Natural killer cell (primary cell): ENCODE measurements at regions not wholly inside any gene's neighbourhood (a gene's known extent, or its start where the extent isn't known, plus 50 kb on each side); places are given as distances from the start of the nearest gene placed in this dataset.

Experiments used
- ATAC-seq, 3 donors: fragments of 150-1000 bp in 2 of 3; fragments of 200-7000 bp in 1 of 3; cut with Tn5 transposase; 1 replicate in 1 of 3; 2 replicates in 2 of 3; pipeline ENCODE4 v1.10.0; 2021; ENCODE audit warnings: mild to moderate bottlenecking in 2 of 3, moderate library complexity in 2 of 3
- DNase-seq, 2 donors: peaks; one replicate each; pipeline versions ENCODE4 v3.0.0 to v3.0.0-alpha.2; 2013 to 2021; ENCODE audit warnings: mixed read lengths in 1 of 2
- H3K27ac ChIP-seq: one replicate; pipeline ENCODE4 v1.5.1; 2013; ENCODE audit warnings: mild to moderate bottlenecking, low read length
- H3K27me3 ChIP-seq: one replicate; pipeline ENCODE4 v1.6.1; 2013; ENCODE audit warnings: low read length; ENCODE audit not compliant: control insufficient read depth, insufficient read depth
- H3K36me3 ChIP-seq: one replicate; pipeline ENCODE4 v1.6.1; 2013; ENCODE audit warnings: low read length; ENCODE audit not compliant: control insufficient read depth, insufficient read depth
- H3K4me1 ChIP-seq: one replicate; pipeline ENCODE4 v1.6.1; 2013; ENCODE audit warnings: low read length; ENCODE audit not compliant: control insufficient read depth, insufficient read depth
- H3K4me3 ChIP-seq: one replicate; pipeline ENCODE4 v1.5.1; 2013; ENCODE audit warnings: low read length
- H3K9me3 ChIP-seq: one replicate; pipeline ENCODE4 v1.6.1; 2013; ENCODE audit warnings: low read length; ENCODE audit not compliant: control insufficient read depth, insufficient read depth
- H3K27ac Mint-ChIP-seq, 2 donors: one replicate each; pipeline ENCODE4 v1.8.0; 2022; ENCODE audit warnings: mild to moderate bottlenecking in 2 of 2, mixed read lengths in 2 of 2, moderate library complexity in 1 of 2
- H3K27me3 Mint-ChIP-seq, 2 donors: one replicate each; pipeline ENCODE4 v1.8.0; 2022; ENCODE audit warnings: low read depth in 2 of 2, mixed read lengths in 2 of 2
- H3K36me3 Mint-ChIP-seq: one replicate; pipeline ENCODE4 v1.8.0; 2022; ENCODE audit warnings: mixed read lengths
- H3K4me1 Mint-ChIP-seq, 2 donors: one replicate each; pipeline ENCODE4 v1.8.0; 2022; ENCODE audit warnings: mixed read lengths in 2 of 2
- H3K4me3 Mint-ChIP-seq: one replicate; pipeline ENCODE4 v1.8.0; 2022; ENCODE audit warnings: mild to moderate bottlenecking, moderate library complexity, mixed read lengths
- H3K9me3 Mint-ChIP-seq, 2 donors: one replicate each; pipeline ENCODE4 v1.8.0; 2022; ENCODE audit warnings: mixed read lengths in 2 of 2
- CTCF ChIP-seq: fragments of 200-600 bp; IDR thresholded peaks from one replicate; pipeline ENCODE4 v1.8.0; 2022; ENCODE audit warnings: antibody characterized with exemption
- whole genome bisulfite sequencing: methylation state at CpG from one replicate; pipeline ENCODE4 v1.1.7; 2013; ENCODE audit warnings: missing lambda C conversion rate; ENCODE audit not compliant: insufficient coverage; 5-methylcytosine and 5-hydroxymethylcytosine counted together
- intact Hi-C: fragments of 100-400 bp; cut with micrococcal nuclease; formaldehyde crosslinking; loops from one replicate; pipeline ENCODE4 v1.14.2; 2022

- no peak for TF ChIP-seq CTCF
Observed at GRCh38 chr20:12047838-12048432, 130.2 kb downstream of the BTBD3 start.

GRCh38 chr20:12049125-12049524, 131.4 kb downstream of the BTBD3 start:
- DNase-seq: no peak
- peaks cover 6 to 13% of the 10 kb centered on the region in 2 donors for H3K9me3 Mint-ChIP-seq
- H3K4me3 Mint-ChIP-seq: no peak overlapping the region
- intact Hi-C loops: loop anchor here (2.0 kb wide), 1 partner anchor 20 kb away; no protein-coding TSS in a partner anchor
- H3K27me3 Mint-ChIP-seq: no peaks in the 10 kb centered on the region
- H3K36me3 Mint-ChIP-seq: no peaks in the 10 kb centered on the region
- Histone ChIP-seq H3K27me3 (no peaks in the 10 kb centered on the region), H3K4me1 (peaks cover 14% of the 10 kb centered on the region), H3K4me3 (no peak overlapping the region), H3K9me3 (no peaks in the 10 kb centered on the region), H3K27ac (no peak overlapping the region), H3K36me3 (no peaks in the 10 kb centered on the region)
- no peak for TF ChIP-seq CTCF
- 94% methylated on average over 1 of the region's 2 CpGs for WGBS
- no peak overlapping the region for H3K27ac Mint-ChIP-seq
- no peak for ATAC-seq
- H3K4me1 Mint-ChIP-seq: peaks cover 6 to 12% of the 10 kb centered on the region in 2 donors

More at GRCh38 chr20:12047838-12048432, 130.2 kb downstream of the BTBD3 start:
- peaks cover 6 to 11% of the 10 kb centered on the region in 2 donors for H3K9me3 Mint-ChIP-seq
- ATAC-seq (no peak), DNase-seq (no peak)
- Histone ChIP-seq H3K4me1 (peaks cover 4% of the 10 kb centered on the region), H3K36me3 (no peaks in the 10 kb centered on the region), H3K9me3 (no peaks in the 10 kb centered on the region), H3K27me3 (no peaks in the 10 kb centered on the region), H3K4me3 (no peak overlapping the region), H3K27ac (no peak overlapping the region)
- no peak overlapping the region for H3K4me3 Mint-ChIP-seq
- H3K4me1 Mint-ChIP-seq: peaks cover 0 to 3% of the 10 kb centered on the region in 2 donors
- H3K36me3 Mint-ChIP-seq: no peaks in the 10 kb centered on the region
- no peaks in the 10 kb centered on the region for H3K27me3 Mint-ChIP-seq
- 83% methylated on average over 1 of the region's 1 CpG for WGBS
- intact Hi-C loops: loop anchor here (2.0 kb wide), 1 partner anchor 19 kb away; no protein-coding TSS in a partner anchor
- H3K27ac Mint-ChIP-seq: no peak overlapping the region

- WGBS: 82% methylated on average over 9 of the region's 9 CpGs
- no peak for TF ChIP-seq CTCF
- Histone ChIP-seq H3K27ac (no peak overlapping the region), H3K36me3 (no peaks in the 10 kb centered on the region), H3K27me3 (no peaks in the 10 kb centered on the region), H3K9me3 (no peaks in the 10 kb centered on the region), H3K4me3 (no peak overlapping the region), H3K4me1 (peaks cover 14% of the 10 kb centered on the region)
- H3K4me3 Mint-ChIP-seq: no peak overlapping the region
- ATAC-seq (no peak), DNase-seq (no peak)
- H3K36me3 Mint-ChIP-seq: no peaks in the 10 kb centered on the region
- H3K4me1 Mint-ChIP-seq: peaks cover 10 to 15% of the 10 kb centered on the region in 2 donors
- intact Hi-C loops: no loop called here
- no peak overlapping the region for H3K27ac Mint-ChIP-seq
- H3K9me3 Mint-ChIP-seq: peaks cover 6 to 10% of the 10 kb centered on the region in 2 donors
- H3K27me3 Mint-ChIP-seq: no peaks in the 10 kb centered on the region
Observed at GRCh38 chr20:12051206-12052163, 133.8 kb downstream of the BTBD3 start.
